COR-L47 (cell line): ENCODE measurements at regions not wholly inside any gene's neighbourhood (a gene's known extent, or its start where the extent isn't known, plus 50 kb on each side); places are given as distances from the start of the nearest gene placed in this dataset.

Experiments used
- DNase-seq: peaks from one replicate; lab custom pipeline; 2025; lab: John Stamatoyannopoulos, UW

GRCh38 chr20:22916021-22916842 lies 118.9 kb upstream of the SSTR4 start:
- DNase-seq = no peak

GRCh38 chr20:22918286-22918983 lies 116.7 kb upstream of the SSTR4 start:
- peak; percentile 23 for DNase-seq

- DNase-seq = no peak
Observed at GRCh38 chr20:22920898-22921297, 114.2 kb upstream of the SSTR4 start.

- DNase-seq = no peak
Observed at GRCh38 chr20:22921595-22922421, 113.3 kb upstream of the SSTR4 start.

- DNase-seq = no peak
Observed at GRCh38 chr20:22922987-22923386, 112.1 kb upstream of the SSTR4 start.

GRCh38 chr20:22924046-22924737 lies 110.9 kb upstream of the SSTR4 start:
- no peak for DNase-seq

- DNase-seq = no peak
Observed at GRCh38 chr20:22924949-22925612, 110.0 kb upstream of the SSTR4 start.

- no peak for DNase-seq
Observed at GRCh38 chr20:22925613-22925983, 109.5 kb upstream of the SSTR4 start.

GRCh38 chr20:22927537-22927936 lies 107.6 kb upstream of the SSTR4 start:
- no peak for DNase-seq

GRCh38 chr20:22928679-22929078 lies 106.4 kb upstream of the SSTR4 start:
- no peak for DNase-seq

- no peak for DNase-seq
Observed at GRCh38 chr20:22929661-22930060, 105.5 kb upstream of the SSTR4 start.

GRCh38 chr20:22931653-22932608 lies 103.2 kb upstream of the SSTR4 start:
- DNase-seq = no peak

GRCh38 chr20:22939181-22939580 lies 95.9 kb upstream of the SSTR4 start:
- no peak for DNase-seq

- no peak for DNase-seq
Observed at GRCh38 chr20:22940350-22940749, 94.8 kb upstream of the SSTR4 start.

- no peak for DNase-seq
Observed at GRCh38 chr20:22941550-22941949, 93.6 kb upstream of the SSTR4 start.

GRCh38 chr20:22942742-22943141 lies 92.4 kb upstream of the SSTR4 start:
- DNase-seq = no peak

- no peak for DNase-seq
Observed at GRCh38 chr20:22944062-22944461, 91.0 kb upstream of the SSTR4 start.

GRCh38 chr20:22944936-22945335 lies 90.2 kb upstream of the SSTR4 start:
- DNase-seq = no peak

- DNase-seq = no peak
Observed at GRCh38 chr20:22946596-22946995, 88.5 kb upstream of the SSTR4 start.
